ENCODE measurements at regions not wholly inside any gene's neighbourhood (a gene's known extent, or its start where the extent isn't known, plus 50 kb on each side); places are given as distances from the start of the nearest gene placed in this dataset.

- TF ChIP-seq CTCF (conservative IDR thresholded peaks at IDR 0.05; ENCODE audit: low read length), result no peak
- TF ChIP-seq EZH2phosphoT487 (IDR thresholded peaks at IDR 0.05; ENCODE audit: borderline replicate concordance, low read depth, low read length), result no peak
Observed at GRCh38 chr5:167014401-167015056, 1276.9 kb upstream of the WWC1 start.
